Adrenal gland (tissue), 5 donors: ENCODE measurements at regions not wholly inside any gene's neighbourhood (a gene's known extent, or its start where the extent isn't known, plus 50 kb on each side); places are given as distances from the start of the nearest gene placed in this dataset.

ENCODE experiments used
- POLR2A ChIP-seq, 2 donors: fragments of 450-650 bp; IDR thresholded peaks; one replicate each; pipeline ENCODE4 v1.6.1; 2017; ENCODE audit warnings: antibody characterized with exemption in 2 of 2, mild to moderate bottlenecking in 2 of 2, moderate library complexity in 1 of 2
- TF ChIP-seq, protein P1 (sequence below), 6 experiments: fragments of 450-650 bp in 4 of 6; fragments of 200-600 bp in 2 of 6; sonication (generic) in 1 of 6; IDR thresholded peaks; 1 replicate in 5 of 6; 2 replicates in 1 of 6; pipeline versions ENCODE4 v1.5.1 to v1.8.0; 2016 to 2021; ENCODE audit warnings: antibody characterized with exemption in 6 of 6, mild to moderate bottlenecking in 2 of 6, moderate library complexity in 1 of 6
- donor health status: DM: no; HTN: no; CAD: no.

DNA sequence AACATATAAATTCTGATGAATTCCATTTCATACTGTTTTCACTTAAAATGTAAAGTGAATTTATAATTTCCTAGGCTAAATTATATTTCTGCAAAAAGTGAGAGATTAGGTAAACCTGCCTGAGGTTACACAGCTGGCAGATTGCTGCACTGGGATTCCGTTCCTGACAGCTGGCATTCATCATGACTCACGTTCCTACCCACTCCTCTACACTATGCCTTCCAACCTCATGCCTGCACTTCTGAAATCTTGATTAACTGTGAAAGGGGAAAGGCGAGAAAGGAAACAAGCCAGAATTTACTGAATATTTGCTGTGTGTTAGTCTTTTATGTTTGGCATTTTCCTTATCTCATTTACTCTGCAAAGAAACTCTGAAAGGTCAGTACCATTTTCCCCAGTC lies 73.3 kb upstream of the MON1B start:
- no peak for TF ChIP-seq POLR2A (IDR thresholded peaks at IDR 0.05)
- TF ChIP-seq, protein P1, sequence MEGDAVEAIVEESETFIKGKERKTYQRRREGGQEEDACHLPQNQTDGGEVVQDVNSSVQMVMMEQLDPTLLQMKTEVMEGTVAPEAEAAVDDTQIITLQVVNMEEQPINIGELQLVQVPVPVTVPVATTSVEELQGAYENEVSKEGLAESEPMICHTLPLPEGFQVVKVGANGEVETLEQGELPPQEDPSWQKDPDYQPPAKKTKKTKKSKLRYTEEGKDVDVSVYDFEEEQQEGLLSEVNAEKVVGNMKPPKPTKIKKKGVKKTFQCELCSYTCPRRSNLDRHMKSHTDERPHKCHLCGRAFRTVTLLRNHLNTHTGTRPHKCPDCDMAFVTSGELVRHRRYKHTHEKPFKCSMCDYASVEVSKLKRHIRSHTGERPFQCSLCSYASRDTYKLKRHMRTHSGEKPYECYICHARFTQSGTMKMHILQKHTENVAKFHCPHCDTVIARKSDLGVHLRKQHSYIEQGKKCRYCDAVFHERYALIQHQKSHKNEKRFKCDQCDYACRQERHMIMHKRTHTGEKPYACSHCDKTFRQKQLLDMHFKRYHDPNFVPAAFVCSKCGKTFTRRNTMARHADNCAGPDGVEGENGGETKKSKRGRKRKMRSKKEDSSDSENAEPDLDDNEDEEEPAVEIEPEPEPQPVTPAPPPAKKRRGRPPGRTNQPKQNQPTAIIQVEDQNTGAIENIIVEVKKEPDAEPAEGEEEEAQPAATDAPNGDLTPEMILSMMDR (IDR thresholded peaks at IDR 0.05) = no peak
